ENCODE measurements at regions not wholly inside any gene's neighbourhood (a gene's known extent, or its start where the extent isn't known, plus 50 kb on each side); places are given as distances from the start of the nearest gene placed in this dataset.
"Not testable (repeated sequence)": the region's sequence is repeated elsewhere in the genome, so short reads cannot be mapped to it uniquely, and the experiment has no call there.

DNA sequence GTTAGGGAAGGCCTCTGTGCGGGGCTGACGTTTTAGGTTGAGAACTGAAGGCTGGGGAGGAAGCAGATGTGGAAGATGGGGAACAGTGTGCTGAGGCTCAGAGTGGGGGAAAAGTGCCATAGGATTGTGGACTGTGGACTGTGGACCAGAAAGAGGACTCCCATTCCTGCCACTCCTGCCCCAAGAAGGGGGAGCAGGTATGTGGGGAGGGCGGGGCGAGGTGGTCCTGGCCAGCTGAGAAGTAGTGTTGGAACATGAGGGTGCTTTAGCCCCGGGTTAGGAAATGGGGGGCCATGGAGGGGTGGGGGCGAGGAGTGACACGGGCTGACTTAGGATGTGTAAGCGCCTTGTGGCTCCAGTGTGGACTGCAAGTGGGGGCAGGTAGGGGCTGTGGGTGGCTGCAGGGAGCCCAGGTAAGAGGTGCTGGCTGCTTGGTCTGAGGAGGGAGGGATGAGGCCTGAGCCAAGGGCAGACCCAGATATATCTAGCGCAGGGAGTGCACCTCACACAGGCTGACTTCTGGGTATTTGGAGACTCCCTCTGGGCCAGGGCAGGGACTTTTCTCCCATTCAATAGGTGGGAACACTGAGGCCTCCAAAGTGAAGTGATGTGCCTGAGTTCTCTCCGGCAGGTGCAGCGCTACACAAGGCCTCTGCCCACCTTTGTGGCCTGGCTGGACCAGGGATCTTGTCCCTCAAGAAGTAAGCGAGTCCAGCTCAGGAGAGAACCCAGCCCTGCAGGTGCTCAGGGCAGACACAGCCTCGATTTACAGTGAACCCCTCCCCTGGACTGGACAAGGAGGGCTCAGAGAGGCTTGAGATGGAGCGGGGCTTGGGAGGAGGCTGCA, 76.6 kb upstream of the TOX2 start:
- DNase-seq (ENCODE audit: low spot score), result no peak

DNA sequence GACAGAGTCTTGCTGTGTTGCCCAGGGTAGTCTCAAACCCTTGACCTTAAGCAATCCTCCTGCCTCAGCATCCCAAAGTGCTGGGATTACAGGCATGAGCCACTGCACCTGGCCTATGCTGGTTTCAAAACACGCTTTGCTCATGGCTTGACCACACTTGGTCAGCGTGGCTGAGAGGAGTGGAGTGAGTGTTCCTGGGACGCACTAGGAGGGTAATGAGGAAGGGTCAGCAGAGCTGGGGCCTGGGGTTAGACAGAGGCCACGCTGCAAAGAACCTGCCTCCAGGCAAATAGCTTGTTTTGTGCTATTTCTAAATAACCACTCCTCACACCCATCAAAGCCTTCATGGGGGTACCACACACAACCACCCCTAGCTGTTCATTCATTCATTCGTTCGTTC, 77.9 kb upstream of the TOX2 start:
- DNase-seq (ENCODE audit: low spot score), result no peak

GRCh38 chr20:43835944-43836508, 78.6 kb upstream of the TOX2 start:
- DNase-seq (ENCODE audit: low spot score), result no peak

GRCh38 chr20:43833511-43834395, 80.9 kb upstream of the TOX2 start:
- DNase-seq (ENCODE audit: low spot score), result no peak

- DNase-seq (ENCODE audit: low spot score), result no peak
Observed at GRCh38 chr20:43832961-43833360, 81.7 kb upstream of the TOX2 start.

DNA sequence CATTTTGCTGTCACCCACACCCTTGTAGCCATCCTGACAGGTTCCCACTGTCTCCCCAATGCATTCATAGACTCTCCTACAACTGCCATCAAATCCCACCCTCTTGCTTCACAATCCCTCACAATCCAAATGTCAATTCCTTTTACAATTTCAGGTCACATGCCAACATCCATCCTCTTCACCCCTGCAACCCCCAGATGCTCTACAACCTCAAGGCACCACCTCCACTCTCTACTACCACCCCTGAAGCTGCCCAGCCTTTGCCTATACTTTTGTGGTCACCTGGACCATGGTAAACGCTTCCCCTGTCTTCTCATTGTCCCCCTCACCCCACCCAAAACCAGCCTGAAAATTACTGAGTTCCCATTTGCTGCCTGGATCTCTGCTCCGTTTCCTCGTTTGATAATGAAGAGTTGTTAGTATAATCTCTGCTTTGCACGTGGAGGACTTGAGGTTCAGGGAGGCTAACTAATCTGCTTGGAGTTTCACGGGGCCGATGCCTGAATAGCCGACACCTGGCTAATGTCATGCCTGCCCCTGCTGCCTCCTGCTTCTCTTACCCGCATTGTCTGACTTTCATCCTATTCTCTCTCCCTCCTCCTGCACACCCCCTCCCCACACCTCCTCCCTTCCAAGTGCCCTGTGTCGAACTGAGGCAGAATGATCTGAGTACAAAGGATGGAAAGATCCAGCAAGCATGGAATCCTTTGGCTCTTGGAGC, 82.4 kb upstream of the TOX2 start:
- DNase-seq (ENCODE audit: low spot score), result no peak

- DNase-seq (ENCODE audit: low spot score), result no peak
Observed at GRCh38 chr20:43831481-43832065, 83.1 kb upstream of the TOX2 start.

- DNase-seq (ENCODE audit: low spot score), result no peak
Observed at GRCh38 chr20:43830883-43831282, 83.8 kb upstream of the TOX2 start.

GRCh38 chr20:43829951-43830690, 84.5 kb upstream of the TOX2 start:
- DNase-seq (ENCODE audit: low spot score), result no peak

GRCh38 chr20:43827940-43828562, 86.6 kb upstream of the TOX2 start:
- no peak for DNase-seq (ENCODE audit: low spot score)

- not testable (repeated sequence) for DNase-seq (ENCODE audit: low spot score)
Observed at GRCh38 chr20:43826943-43827342, 87.7 kb upstream of the TOX2 start.

DNA sequence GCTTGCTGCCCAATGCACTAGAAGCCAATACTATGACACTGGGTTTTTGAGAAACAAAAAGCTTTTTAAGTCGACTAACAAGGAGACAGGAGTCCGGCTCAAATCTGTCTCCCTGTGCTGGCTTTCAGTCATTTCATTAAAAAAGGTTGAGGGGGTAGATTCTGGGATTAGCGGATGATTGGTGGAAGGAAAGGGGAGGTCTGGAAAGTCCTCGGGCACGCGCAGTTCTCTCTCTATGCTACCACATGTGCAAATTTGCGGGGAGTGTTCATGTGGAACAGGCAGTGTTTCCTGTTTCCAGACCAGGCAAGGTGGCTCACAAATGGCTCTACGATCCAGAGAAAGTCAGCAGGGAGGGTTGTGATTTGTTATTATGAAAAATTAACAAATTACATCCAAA, 89.1 kb upstream of the TOX2 start:
- no peak for DNase-seq (ENCODE audit: low spot score)

- no peak for DNase-seq (ENCODE audit: low spot score)
Observed at GRCh38 chr20:43825051-43825402, 89.6 kb upstream of the TOX2 start.

DNA sequence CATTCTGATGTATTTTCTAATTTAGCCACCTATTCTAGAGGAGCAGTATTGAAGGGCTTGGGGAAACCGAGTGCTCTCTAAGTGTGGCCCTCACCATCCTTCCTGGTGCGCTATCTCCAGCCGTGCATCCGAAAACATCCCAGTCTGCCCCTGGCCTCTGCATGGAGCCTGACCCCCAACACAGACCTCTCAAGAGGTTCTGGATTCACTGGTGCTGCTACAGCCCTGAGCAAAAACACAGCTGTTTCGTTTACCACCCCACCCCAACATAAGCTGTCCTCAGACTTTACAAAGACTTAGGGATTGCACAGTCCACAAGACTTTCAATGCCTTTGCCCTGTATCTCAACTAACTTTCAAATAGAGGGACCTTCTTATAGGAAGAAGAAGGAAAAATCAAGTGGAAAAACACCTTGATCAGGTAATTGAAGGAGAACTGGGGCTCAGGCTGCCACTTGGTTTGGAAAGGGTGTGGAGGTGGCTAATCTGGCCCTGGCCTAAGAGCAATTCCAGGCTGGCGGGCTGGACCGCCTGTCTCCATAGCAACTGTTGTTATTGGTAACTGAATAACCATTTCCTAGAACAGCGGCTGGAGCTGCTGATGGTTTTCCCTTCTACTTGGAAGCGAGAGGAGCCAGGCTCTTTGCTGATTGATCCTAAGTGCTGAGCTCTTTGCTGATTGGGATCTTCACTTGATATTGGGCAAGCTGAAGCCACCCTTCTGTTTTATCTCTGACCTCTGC, 90.2 kb upstream of the TOX2 start:
- DNase-seq (ENCODE audit: low spot score), result no peak

DNA sequence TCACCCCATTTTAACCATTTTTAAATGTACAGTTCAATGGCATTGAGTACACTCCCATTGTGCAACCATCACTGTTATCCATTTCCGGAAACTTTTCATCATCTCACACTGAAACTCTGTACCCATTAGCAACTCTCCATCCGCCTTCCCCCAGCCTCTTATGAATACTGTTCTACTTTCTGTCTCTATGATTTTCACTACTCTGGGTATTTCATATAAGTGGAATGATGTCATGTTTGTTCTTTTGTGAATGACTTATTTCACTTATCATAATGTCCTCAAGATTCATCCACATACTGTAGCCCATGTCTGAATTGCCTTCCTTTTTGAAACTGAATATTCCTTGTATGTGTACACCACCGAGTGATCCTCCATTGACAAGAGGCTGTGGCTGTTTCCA, 92.9 kb upstream of the TOX2 start:
- no peak for DNase-seq (ENCODE audit: low spot score)

GRCh38 chr20:43820731-43821330, 93.8 kb upstream of the TOX2 start:
- no peak for DNase-seq (ENCODE audit: low spot score)

GRCh38 chr20:43812216-43812615, 85.4 kb upstream of the GTSF1L start:
- DNase-seq (ENCODE audit: low spot score), result no peak

- no peak for DNase-seq (ENCODE audit: low spot score)
Observed at GRCh38 chr20:43809206-43809819, 82.5 kb upstream of the GTSF1L start.

DNA sequence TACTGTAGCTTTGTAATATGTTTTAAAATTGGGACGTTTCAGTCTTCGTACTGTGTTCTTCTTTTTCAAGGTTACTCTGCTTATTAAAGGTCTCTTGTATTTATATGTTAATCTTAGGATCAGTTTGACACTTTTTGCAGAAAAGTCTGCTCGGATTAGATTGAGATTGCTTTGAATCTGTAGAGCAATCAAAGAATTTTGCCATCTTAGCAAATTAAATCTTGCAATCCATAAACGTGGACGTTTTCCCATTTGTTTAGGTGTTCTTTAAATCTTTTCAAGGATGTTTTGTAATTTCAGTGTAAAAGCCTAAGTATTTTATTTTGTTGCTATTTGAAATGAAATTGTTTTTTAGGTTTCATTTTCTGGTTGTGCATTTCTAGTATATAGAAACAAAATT, 78.0 kb upstream of the GTSF1L start:
- no peak for DNase-seq (ENCODE audit: low spot score)
